HEK293T (cell line): ENCODE measurements at regions not wholly inside any gene's neighbourhood (a gene's known extent, or its start where the extent isn't known, plus 50 kb on each side); places are given as distances from the start of the nearest gene placed in this dataset.

ENCODE experiments used
- BHLHE40 ChIP-seq: fragments of 450-650 bp; IDR thresholded peaks from 2 replicates; pipeline ENCODE4 v1.6.1; 2016; ENCODE audit warnings: mild to moderate bottlenecking, moderate library complexity, borderline replicate concordance
- CTBP1 ChIP-seq: fragments of 450-650 bp; IDR thresholded peaks from 2 replicates; pipeline ENCODE4 v1.6.1; 2016; ENCODE audit warnings: borderline replicate concordance
- ELF4 ChIP-seq: fragments of 450-650 bp; IDR thresholded peaks from 2 replicates; pipeline ENCODE4 v1.6.1; 2017; ENCODE audit warnings: antibody characterized with exemption
- FOXA1 ChIP-seq: fragments of 450-650 bp; IDR thresholded peaks from 2 replicates; pipeline ENCODE4 v1.6.1; 2016; ENCODE audit warnings: mild to moderate bottlenecking
- FOXK2 ChIP-seq: fragments of 450-650 bp; IDR thresholded peaks from 2 replicates; pipeline ENCODE4 v1.6.1; 2016; ENCODE audit warnings: mild to moderate bottlenecking
- FOXM1 ChIP-seq: fragments of 450-650 bp; IDR thresholded peaks from 2 replicates; pipeline ENCODE4 v1.6.1; 2017; ENCODE audit warnings: mild to moderate bottlenecking, borderline replicate concordance
- HDGF ChIP-seq: fragments of 450-650 bp; IDR thresholded peaks from 2 replicates; pipeline ENCODE4 v1.6.1; 2017; ENCODE audit warnings: antibody characterized with exemption, borderline replicate concordance
- L3MBTL2 ChIP-seq: fragments of 450-650 bp; conservative IDR thresholded peaks from 2 replicates; pipeline ENCODE4 v1.6.1; 2016; ENCODE audit warnings: mild to moderate bottlenecking
- PKNOX1 ChIP-seq: fragments of 450-650 bp; IDR thresholded peaks from 2 replicates; pipeline ENCODE4 v1.6.1; 2016
- SP1 ChIP-seq: fragments of 450-650 bp; IDR thresholded peaks from 2 replicates; pipeline ENCODE4 v1.6.1; 2017
- SUZ12 ChIP-seq: fragments of 450-650 bp; IDR thresholded peaks from 2 replicates; pipeline ENCODE4 v1.6.1; 2016; ENCODE audit warnings: mild to moderate bottlenecking
- TARDBP ChIP-seq: fragments of 450-650 bp; IDR thresholded peaks from 2 replicates; pipeline ENCODE4 v1.6.1; 2016
- ZNF384 ChIP-seq: fragments of 450-650 bp; IDR thresholded peaks from 2 replicates; pipeline ENCODE4 v1.6.1; 2016

GRCh38 chr7:109836016-109836415, 1254.9 kb upstream of the LRRN3 start:
- no peak for TF ChIP-seq FOXK2
- no peak for TF ChIP-seq SUZ12
- TF ChIP-seq FOXA1, result no peak
- TF ChIP-seq HDGF, result no peak
- TF ChIP-seq ELF4, result no peak
- no peak for TF ChIP-seq L3MBTL2
- TF ChIP-seq SP1, result no peak
- TF ChIP-seq TARDBP, result no peak
- no peak for TF ChIP-seq PKNOX1
- TF ChIP-seq FOXM1, result no peak
- TF ChIP-seq CTBP1, result no peak
- no peak for TF ChIP-seq ZNF384
- no peak for TF ChIP-seq BHLHE40
